Limb (tissue), 2 donors: ENCODE measurements at regions not wholly inside any gene's neighbourhood (a gene's known extent, or its start where the extent isn't known, plus 50 kb on each side); places are given as distances from the start of the nearest gene placed in this dataset.

Source experiments
- DNase-seq, 2 donors: peaks; one replicate each; pipeline ENCODE4 v3.0.0-alpha.2; 2016; ENCODE audit errors: extremely low spot score in 2 of 2

DNA sequence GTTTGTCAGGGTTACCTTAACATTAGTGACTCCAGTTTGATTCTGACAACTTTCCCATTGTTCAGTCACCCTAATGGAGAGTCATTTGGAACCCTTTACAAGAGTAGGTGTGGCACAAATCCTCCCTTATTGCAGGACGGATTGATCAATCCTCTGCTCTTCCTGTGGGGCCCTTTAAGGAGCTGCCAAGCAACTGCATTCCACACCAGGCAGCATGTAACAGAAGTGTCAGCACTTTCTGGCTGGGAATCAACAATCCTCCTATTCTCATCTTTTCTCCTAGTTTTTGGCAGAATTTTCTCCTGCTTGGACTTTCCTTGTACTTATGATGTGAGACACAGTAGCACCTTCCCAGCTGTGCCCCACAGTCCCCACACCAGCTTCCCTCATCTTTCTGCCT lies 177.8 kb downstream of the ST6GAL2 start:
- no peak for DNase-seq

DNA sequence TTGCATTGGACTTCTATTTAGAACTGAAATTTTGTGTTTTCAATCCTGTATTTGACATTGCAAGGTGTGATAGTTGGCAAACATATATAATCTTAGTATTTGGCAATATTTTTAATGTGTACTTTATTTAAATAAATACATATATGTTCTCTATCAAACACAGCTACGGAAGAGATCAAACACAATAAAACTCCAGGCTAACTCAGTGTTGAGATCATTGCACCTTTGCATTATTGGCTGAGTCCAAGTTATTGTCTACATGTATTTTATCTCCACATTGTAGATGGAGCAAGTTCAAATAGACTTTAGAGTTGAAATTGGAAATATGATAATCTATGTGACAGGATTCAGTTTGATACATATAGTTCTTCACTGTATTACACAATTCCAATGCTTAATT lies 176.7 kb downstream of the ST6GAL2 start:
- no peak for DNase-seq

DNA sequence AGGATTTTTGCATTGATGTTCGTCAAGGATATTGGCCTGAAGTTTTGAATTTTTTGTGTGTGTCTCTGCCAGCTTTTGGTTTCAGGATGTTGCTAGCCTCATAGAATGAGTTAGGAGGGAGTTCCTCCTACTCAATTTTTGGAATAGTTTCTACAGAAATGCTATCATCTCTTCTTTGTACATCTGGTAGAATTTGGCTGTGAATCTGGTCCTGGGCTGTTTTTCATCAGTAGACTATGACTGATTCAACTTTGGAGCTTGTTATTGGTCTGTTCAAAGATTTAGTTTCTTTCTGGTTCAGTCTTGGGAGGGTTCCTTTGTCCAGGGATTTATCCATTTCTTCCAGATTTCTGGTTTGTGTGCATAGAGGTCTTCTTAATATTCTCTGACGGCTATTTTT lies 166.7 kb downstream of the ST6GAL2 start:
- no peak for DNase-seq

DNA sequence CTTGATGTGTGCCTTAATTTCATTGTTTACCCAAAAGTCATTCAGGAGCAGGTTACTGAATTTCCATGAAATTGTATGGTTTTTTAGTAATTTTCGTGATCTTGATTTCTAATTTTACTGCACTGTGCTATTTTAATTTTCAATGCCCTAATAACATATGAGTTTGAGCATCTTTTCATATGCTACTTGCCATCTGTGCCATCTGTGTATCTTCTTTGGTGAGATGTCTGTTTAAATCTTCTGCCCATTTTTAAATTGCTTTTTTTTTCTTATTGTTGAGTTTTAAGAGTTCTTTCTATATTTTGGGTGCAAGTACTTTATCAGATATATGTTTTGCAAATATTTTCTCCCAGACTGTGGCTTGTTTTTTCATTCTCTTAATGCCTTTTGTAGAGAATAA lies 165.9 kb downstream of the ST6GAL2 start:
- DNase-seq = no peak

DNA sequence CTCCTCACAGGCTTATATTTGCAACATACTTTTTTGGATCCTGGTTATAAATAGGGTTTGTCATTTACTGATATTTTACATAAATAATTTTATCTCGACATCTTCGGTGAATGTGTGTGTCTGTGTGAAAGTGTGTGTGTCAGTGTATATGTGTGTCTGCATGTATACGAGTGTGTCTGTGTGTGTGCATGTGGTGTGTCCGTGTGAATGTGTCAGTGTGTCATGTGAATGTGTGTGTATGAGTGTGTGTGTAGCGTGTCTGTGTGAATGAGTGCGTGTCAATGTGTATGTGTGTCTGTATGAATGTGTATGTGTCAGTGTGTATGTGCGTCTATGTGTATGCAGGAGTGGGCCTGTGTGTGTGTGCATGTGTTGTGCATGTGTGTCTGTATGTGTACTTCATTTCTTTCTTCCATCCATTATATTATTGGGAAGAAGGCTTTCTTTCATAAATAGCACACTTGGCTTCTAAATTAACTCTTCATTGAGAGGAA lies 161.6 kb downstream of the ST6GAL2 start:
- no peak for DNase-seq

DNA sequence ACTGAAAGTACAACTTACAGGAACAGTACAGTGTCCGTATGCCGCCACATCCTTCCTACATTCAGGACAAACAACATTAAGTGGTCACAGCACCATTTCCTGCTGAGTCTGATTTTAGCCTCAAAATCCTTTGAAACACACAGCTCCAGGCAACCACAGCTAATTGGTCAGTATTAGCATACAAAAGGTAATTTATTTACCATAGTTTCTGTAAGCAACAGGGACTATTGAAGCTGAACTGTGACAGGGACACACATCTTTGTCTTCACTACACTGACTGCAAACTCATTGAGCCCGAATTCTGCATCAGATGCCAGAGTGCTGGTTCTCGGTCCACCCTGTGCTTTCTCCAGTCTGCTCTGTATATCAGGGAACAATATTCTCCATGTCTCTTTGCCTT lies 151.8 kb downstream of the ST6GAL2 start:
- DNase-seq = no peak

DNA sequence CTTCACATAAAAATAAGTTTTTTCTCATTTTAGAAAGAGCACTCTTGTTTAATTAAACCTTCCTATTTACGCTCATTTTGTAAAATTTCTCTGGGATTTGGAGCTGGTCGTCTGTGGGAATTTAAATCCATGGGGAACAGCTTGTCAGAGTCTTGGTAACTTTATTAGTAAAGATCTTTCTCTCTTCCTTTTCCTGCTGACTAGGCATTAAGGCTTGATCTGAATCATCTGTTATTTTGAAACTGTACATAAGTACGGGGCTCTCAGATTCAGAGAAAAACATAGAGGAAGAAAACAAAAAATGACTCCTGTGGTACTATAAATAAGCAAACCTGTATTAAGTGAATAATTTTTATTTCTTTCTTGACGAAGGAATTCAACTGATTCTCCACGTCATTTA lies 150.2 kb downstream of the ST6GAL2 start:
- no peak for DNase-seq

DNA sequence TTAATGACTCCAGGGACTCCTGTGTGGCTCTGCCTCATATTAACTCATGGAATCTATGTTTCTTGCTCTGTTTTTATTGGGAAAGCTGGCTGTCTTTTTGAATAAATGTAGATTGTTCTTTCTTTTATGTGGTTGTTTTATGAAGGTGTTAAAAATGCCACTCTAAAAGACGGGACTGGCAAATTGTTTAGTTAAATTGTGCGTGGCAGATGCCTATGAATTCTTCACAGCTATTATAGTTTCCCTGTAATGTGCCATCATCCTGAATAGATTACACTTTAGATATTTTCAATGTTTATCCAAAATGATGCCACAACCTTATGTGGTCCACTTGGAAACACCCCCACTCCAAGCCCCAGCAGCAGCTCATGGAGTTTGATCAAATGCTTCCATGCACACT lies 149.7 kb downstream of the ST6GAL2 start:
- no peak for DNase-seq

DNA sequence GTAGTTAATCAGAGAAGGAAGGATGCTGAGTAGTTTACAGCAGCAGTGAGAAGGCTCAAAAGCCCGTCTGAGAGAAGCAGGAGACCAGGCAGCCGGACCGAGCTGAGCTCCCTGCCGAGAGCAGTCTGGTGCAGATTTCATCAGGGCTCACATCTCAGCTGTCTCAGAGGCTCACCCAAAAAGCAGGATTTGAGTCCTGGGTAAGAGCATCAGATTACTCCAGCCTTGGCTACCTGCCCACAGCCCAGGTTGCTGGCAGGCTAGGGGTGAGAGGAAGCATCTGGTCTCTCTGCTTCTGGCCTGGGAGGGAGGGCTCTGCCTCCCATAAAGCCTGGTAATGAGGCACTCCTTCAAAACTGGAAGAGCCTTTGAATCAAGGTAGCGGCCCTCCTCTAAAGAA lies 140.5 kb downstream of the ST6GAL2 start:
- DNase-seq = peak; percentile 60 to 80

DNA sequence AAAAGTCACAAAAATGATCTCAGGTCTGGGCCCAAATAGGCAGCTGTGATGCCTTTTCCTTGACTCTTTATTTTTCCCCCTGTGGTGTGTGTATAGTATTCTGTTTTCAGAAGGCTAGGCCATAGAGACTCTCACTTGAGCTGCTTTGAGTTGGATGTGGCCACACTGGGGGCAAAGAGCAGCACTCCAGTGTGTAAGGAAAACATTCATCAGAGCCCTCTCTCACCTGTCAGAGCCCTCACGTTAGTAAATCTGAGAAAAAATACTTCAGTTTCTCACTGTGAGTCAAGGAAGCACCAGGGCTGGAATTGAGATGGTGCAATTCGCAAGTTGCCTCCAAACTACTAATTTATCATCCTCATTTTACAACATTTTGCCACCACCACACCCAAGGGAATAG lies 136.1 kb downstream of the ST6GAL2 start:
- no peak for DNase-seq
